ENCODE measurements at regions not wholly inside any gene's neighbourhood (a gene's known extent, or its start where the extent isn't known, plus 50 kb on each side); places are given as distances from the start of the nearest gene placed in this dataset.

- H3K9me3 ChIP-seq (ENCODE audit: control insufficient read depth in 2 of 2, low read length in 2 of 2): no peaks in the 10 kb centered on the region
- no peaks in the 10 kb centered on the region for H3K4me1 ChIP-seq (ENCODE audit: control insufficient read depth in 2 of 2, insufficient read depth in 2 of 2, low read length in 2 of 2)
- no peak overlapping the region for H3K27ac ChIP-seq (ENCODE audit: low read depth in 2 of 2, low read length in 2 of 2)
- H3K27me3 ChIP-seq (ENCODE audit: control insufficient read depth in 2 of 2, insufficient read depth in 2 of 2, low read length in 2 of 2): peaks cover 0 to 2% of the 10 kb centered on the region in 2 donors
- H3K9ac ChIP-seq (ENCODE audit: low read depth in 1 of 2, low read length in 2 of 2): no peak overlapping the region
- no peak overlapping the region for H3K4me3 ChIP-seq (ENCODE audit: low read length in 2 of 2)
- H3K36me3 ChIP-seq (ENCODE audit: control insufficient read depth in 2 of 2, insufficient read depth in 2 of 2, low read length in 2 of 2): no peaks in the 10 kb centered on the region
These were observed 726.4 kb downstream of the BRD1 start for GRCh38 chr22:49101225-49101624.

DNA sequence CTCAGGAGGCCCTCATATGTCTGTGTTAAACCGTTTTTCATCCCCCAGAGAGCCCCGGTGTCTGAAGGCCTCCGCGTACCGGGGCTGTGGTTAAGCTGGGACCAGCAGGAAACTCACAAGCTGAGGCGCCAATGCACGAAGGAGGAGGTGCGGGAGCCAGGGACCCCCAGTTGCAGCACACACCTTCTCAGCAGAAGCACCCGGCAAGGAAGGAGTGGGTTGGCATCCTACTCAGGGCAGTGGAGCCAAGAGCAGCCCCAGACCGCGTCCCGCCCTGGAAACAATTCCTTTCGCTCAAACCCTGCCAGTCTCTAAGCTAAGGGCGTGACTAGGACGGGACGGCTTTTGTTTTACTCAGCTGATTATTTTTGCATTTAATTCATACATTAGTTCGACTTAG lies 726.9 kb downstream of the BRD1 start:
- Histone ChIP-seq H3K9me3 (ENCODE audit: control insufficient read depth in 2 of 2, low read length in 2 of 2) (no peaks in the 10 kb centered on the region), H3K4me3 (ENCODE audit: low read length in 2 of 2) (no peak overlapping the region), H3K27ac (ENCODE audit: low read depth in 2 of 2, low read length in 2 of 2) (no peak overlapping the region), H3K36me3 (ENCODE audit: control insufficient read depth in 2 of 2, insufficient read depth in 2 of 2, low read length in 2 of 2) (no peaks in the 10 kb centered on the region), H3K4me1 (ENCODE audit: control insufficient read depth in 2 of 2, insufficient read depth in 2 of 2, low read length in 2 of 2) (no peaks in the 10 kb centered on the region), H3K27me3 (ENCODE audit: control insufficient read depth in 2 of 2, insufficient read depth in 2 of 2, low read length in 2 of 2) (peaks cover 0 to 2% of the 10 kb centered on the region in 2 donors), H3K9ac (ENCODE audit: low read depth in 1 of 2, low read length in 2 of 2) (no peak overlapping the region)

- Histone ChIP-seq H3K4me1 (ENCODE audit: control insufficient read depth in 2 of 2, insufficient read depth in 2 of 2, low read length in 2 of 2) (no peaks in the 10 kb centered on the region), H3K27ac (ENCODE audit: low read depth in 2 of 2, low read length in 2 of 2) (no peak overlapping the region), H3K9ac (ENCODE audit: low read depth in 1 of 2, low read length in 2 of 2) (no peak overlapping the region), H3K36me3 (ENCODE audit: control insufficient read depth in 2 of 2, insufficient read depth in 2 of 2, low read length in 2 of 2) (no peaks in the 10 kb centered on the region), H3K9me3 (ENCODE audit: control insufficient read depth in 2 of 2, low read length in 2 of 2) (no peaks in the 10 kb centered on the region), H3K4me3 (ENCODE audit: low read length in 2 of 2) (no peak overlapping the region), H3K27me3 (ENCODE audit: control insufficient read depth in 2 of 2, insufficient read depth in 2 of 2, low read length in 2 of 2) (peaks cover 0 to 2% of the 10 kb centered on the region in 2 donors)
These were observed 727.4 kb downstream of the BRD1 start for GRCh38 chr22:49100316-49100715.

DNA sequence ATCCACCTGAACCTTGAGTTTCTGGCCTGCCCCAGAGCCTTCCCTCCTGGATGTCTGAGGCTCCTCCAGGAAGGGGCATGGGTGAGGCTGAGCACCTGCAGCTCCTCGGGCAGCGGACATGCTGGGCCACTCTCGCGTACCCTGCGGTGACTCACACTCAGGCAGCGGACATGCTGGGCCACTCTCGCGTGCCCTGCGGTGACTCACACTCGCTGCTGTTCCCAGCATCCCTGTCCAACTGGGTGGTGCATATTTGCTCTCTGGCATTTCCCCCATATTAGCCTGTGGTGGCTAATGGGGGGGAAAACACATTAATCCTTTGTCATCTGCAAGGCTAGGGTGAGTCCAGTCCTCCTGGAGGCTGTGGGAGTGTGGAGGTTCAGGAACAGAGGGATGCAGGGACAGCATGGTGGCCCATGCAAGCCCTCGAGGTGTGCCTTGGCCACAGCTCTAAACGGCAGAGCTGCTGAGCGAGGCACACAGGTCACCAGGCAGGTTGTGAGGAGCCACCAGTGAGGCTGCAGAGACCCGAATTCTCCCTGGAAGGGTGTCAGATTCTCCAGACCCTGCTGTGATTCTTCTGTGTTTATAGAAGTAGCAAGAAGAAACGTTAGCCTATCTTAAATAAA lies 728.1 kb downstream of the BRD1 start:
- H3K4me3 ChIP-seq (ENCODE audit: low read length in 2 of 2): no peak overlapping the region
- H3K9me3 ChIP-seq (ENCODE audit: control insufficient read depth in 2 of 2, low read length in 2 of 2): no peaks in the 10 kb centered on the region
- H3K27me3 ChIP-seq (ENCODE audit: control insufficient read depth in 2 of 2, insufficient read depth in 2 of 2, low read length in 2 of 2): peaks cover 0 to 2% of the 10 kb centered on the region in 2 donors
- no peaks in the 10 kb centered on the region for H3K4me1 ChIP-seq (ENCODE audit: control insufficient read depth in 2 of 2, insufficient read depth in 2 of 2, low read length in 2 of 2)
- no peaks in the 10 kb centered on the region for H3K36me3 ChIP-seq (ENCODE audit: control insufficient read depth in 2 of 2, insufficient read depth in 2 of 2, low read length in 2 of 2)
- no peak overlapping the region for H3K9ac ChIP-seq (ENCODE audit: low read depth in 1 of 2, low read length in 2 of 2)
- no peak overlapping the region for H3K27ac ChIP-seq (ENCODE audit: low read depth in 2 of 2, low read length in 2 of 2)

- no peaks in the 10 kb centered on the region for H3K9me3 ChIP-seq (ENCODE audit: control insufficient read depth in 2 of 2, low read length in 2 of 2)
- H3K27ac ChIP-seq (ENCODE audit: low read depth in 2 of 2, low read length in 2 of 2): no peak overlapping the region
- H3K4me1 ChIP-seq (ENCODE audit: control insufficient read depth in 2 of 2, insufficient read depth in 2 of 2, low read length in 2 of 2): no peaks in the 10 kb centered on the region
- H3K36me3 ChIP-seq (ENCODE audit: control insufficient read depth in 2 of 2, insufficient read depth in 2 of 2, low read length in 2 of 2): no peaks in the 10 kb centered on the region
- H3K9ac ChIP-seq (ENCODE audit: low read depth in 1 of 2, low read length in 2 of 2): no peak overlapping the region
- no peak overlapping the region for H3K4me3 ChIP-seq (ENCODE audit: low read length in 2 of 2)
- H3K27me3 ChIP-seq (ENCODE audit: control insufficient read depth in 2 of 2, insufficient read depth in 2 of 2, low read length in 2 of 2): peaks cover 0 to 2% of the 10 kb centered on the region in 2 donors
These were observed 728.6 kb downstream of the BRD1 start for GRCh38 chr22:49099089-49099488.

DNA sequence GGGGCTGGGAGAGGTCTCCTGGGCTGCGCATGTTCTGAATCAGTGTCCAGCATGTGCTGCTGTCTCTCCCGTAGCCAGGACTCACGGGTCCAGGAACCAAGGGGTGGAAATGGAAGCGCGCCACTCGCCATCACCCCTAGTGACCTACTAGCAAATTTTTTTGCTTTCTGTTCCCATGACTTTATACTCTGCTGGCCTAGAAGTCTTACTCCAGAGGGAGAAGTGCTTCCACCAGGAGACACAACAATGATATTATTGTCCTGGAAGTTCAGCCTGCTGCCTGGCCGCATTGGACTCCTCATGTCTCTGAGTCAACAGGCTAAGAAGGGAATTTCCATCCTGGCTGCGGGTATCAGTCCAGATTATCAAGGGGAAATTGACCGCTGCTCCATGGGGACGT lies 729.7 kb downstream of the BRD1 start:
- Histone ChIP-seq H3K9ac (ENCODE audit: low read depth in 1 of 2, low read length in 2 of 2) (no peak overlapping the region), H3K27ac (ENCODE audit: low read depth in 2 of 2, low read length in 2 of 2) (no peak overlapping the region), H3K4me1 (ENCODE audit: control insufficient read depth in 2 of 2, insufficient read depth in 2 of 2, low read length in 2 of 2) (no peaks in the 10 kb centered on the region), H3K4me3 (ENCODE audit: low read length in 2 of 2) (no peak overlapping the region), H3K9me3 (ENCODE audit: control insufficient read depth in 2 of 2, low read length in 2 of 2) (no peaks in the 10 kb centered on the region), H3K27me3 (ENCODE audit: control insufficient read depth in 2 of 2, insufficient read depth in 2 of 2, low read length in 2 of 2) (peaks cover 0 to 2% of the 10 kb centered on the region in 2 donors), H3K36me3 (ENCODE audit: control insufficient read depth in 2 of 2, insufficient read depth in 2 of 2, low read length in 2 of 2) (no peaks in the 10 kb centered on the region)

- no peak overlapping the region for H3K27ac ChIP-seq (ENCODE audit: low read depth in 2 of 2, low read length in 2 of 2)
- no peak overlapping the region for H3K4me3 ChIP-seq (ENCODE audit: low read length in 2 of 2)
- peaks cover 0 to 2% of the 10 kb centered on the region in 2 donors for H3K27me3 ChIP-seq (ENCODE audit: control insufficient read depth in 2 of 2, insufficient read depth in 2 of 2, low read length in 2 of 2)
- H3K4me1 ChIP-seq (ENCODE audit: control insufficient read depth in 2 of 2, insufficient read depth in 2 of 2, low read length in 2 of 2): no peaks in the 10 kb centered on the region
- H3K36me3 ChIP-seq (ENCODE audit: control insufficient read depth in 2 of 2, insufficient read depth in 2 of 2, low read length in 2 of 2): no peaks in the 10 kb centered on the region
- H3K9ac ChIP-seq (ENCODE audit: low read depth in 1 of 2, low read length in 2 of 2): no peak overlapping the region
- no peaks in the 10 kb centered on the region for H3K9me3 ChIP-seq (ENCODE audit: control insufficient read depth in 2 of 2, low read length in 2 of 2)
These were observed 730.3 kb downstream of the BRD1 start for GRCh38 chr22:49097171-49097925.

GRCh38 chr22:49096476-49096875 lies 731.2 kb downstream of the BRD1 start:
- Histone ChIP-seq H3K9me3 (ENCODE audit: control insufficient read depth in 2 of 2, low read length in 2 of 2) (no peaks in the 10 kb centered on the region), H3K27me3 (ENCODE audit: control insufficient read depth in 2 of 2, insufficient read depth in 2 of 2, low read length in 2 of 2) (no peaks in the 10 kb centered on the region), H3K27ac (ENCODE audit: low read depth in 2 of 2, low read length in 2 of 2) (no peak overlapping the region), H3K36me3 (ENCODE audit: control insufficient read depth in 2 of 2, insufficient read depth in 2 of 2, low read length in 2 of 2) (no peaks in the 10 kb centered on the region), H3K4me3 (ENCODE audit: low read length in 2 of 2) (no peak overlapping the region), H3K9ac (ENCODE audit: low read depth in 1 of 2, low read length in 2 of 2) (no peak overlapping the region), H3K4me1 (ENCODE audit: control insufficient read depth in 2 of 2, insufficient read depth in 2 of 2, low read length in 2 of 2) (no peaks in the 10 kb centered on the region)

DNA sequence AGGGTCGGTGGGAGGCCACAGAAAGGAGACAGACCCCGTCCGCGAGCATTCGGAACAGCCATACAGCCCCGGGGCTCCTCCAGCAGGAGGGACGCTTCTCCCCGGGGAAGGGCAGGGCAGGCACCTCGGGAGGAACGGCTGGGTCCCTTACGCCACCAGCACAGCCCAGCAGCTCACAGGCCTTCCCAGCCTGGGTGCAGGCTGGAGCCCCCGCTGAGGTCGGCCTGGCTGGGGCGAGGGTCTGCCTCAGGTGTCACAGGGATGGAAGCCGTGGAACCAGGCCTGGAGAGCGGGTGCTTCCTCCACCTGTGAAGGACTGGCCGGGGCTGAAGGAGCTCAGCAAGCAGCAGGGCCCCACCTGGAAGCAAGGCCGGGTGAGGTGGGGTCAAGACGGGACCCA lies 732.3 kb downstream of the BRD1 start:
- H3K4me3 ChIP-seq (ENCODE audit: low read length in 2 of 2): no peak overlapping the region

GRCh38 chr22:49094858-49095257 lies 732.8 kb downstream of the BRD1 start:
- H3K27me3 ChIP-seq (ENCODE audit: control insufficient read depth in 2 of 2, insufficient read depth in 2 of 2, low read length in 2 of 2): no peaks in the 10 kb centered on the region
- H3K9ac ChIP-seq (ENCODE audit: low read depth in 1 of 2, low read length in 2 of 2): no peak overlapping the region
- no peak overlapping the region for H3K4me3 ChIP-seq (ENCODE audit: low read length in 2 of 2)
- no peaks in the 10 kb centered on the region for H3K4me1 ChIP-seq (ENCODE audit: control insufficient read depth in 2 of 2, insufficient read depth in 2 of 2, low read length in 2 of 2)
- H3K27ac ChIP-seq (ENCODE audit: low read depth in 2 of 2, low read length in 2 of 2): no peak overlapping the region
- H3K36me3 ChIP-seq (ENCODE audit: control insufficient read depth in 2 of 2, insufficient read depth in 2 of 2, low read length in 2 of 2): no peaks in the 10 kb centered on the region
- no peaks in the 10 kb centered on the region for H3K9me3 ChIP-seq (ENCODE audit: control insufficient read depth in 2 of 2, low read length in 2 of 2)

More for the DNA sequence above, 732.3 kb downstream of the BRD1 start:
- Histone ChIP-seq H3K4me1 (ENCODE audit: control insufficient read depth in 2 of 2, insufficient read depth in 2 of 2, low read length in 2 of 2) (no peaks in the 10 kb centered on the region), H3K9ac (ENCODE audit: low read depth in 1 of 2, low read length in 2 of 2) (no peak overlapping the region), H3K27ac (ENCODE audit: low read depth in 2 of 2, low read length in 2 of 2) (no peak overlapping the region), H3K27me3 (ENCODE audit: control insufficient read depth in 2 of 2, insufficient read depth in 2 of 2, low read length in 2 of 2) (no peaks in the 10 kb centered on the region), H3K9me3 (ENCODE audit: control insufficient read depth in 2 of 2, low read length in 2 of 2) (no peaks in the 10 kb centered on the region), H3K36me3 (ENCODE audit: control insufficient read depth in 2 of 2, insufficient read depth in 2 of 2, low read length in 2 of 2) (no peaks in the 10 kb centered on the region)
